ENCODE measurements at regions not wholly inside any gene's neighbourhood (a gene's known extent, or its start where the extent isn't known, plus 50 kb on each side); places are given as distances from the start of the nearest gene placed in this dataset.

GRCh38 chr5:31051316-31051715, 142.2 kb upstream of the CDH6 start:
- H3K27me3 ChIP-seq = no peaks in the 10 kb centered on the region
- no peaks in the 10 kb centered on the region for H3K9me3 ChIP-seq (ENCODE audit: low read depth)
- H3K4me1 ChIP-seq (ENCODE audit: low read depth) = no peaks in the 10 kb centered on the region
- no peak for DNase-seq (ENCODE audit: low read depth in 1 of 2, low spot score in 1 of 2)
- H3K27ac ChIP-seq = no peak overlapping the region
- H3K4me3 ChIP-seq = no peak overlapping the region
- TF ChIP-seq CTCF (IDR thresholded peaks at IDR 0.05; ENCODE audit: low read depth, low read length) = no peak
- no peaks in the 10 kb centered on the region for H3K36me3 ChIP-seq

GRCh38 chr5:31049936-31050704, 143.4 kb upstream of the CDH6 start:
- Histone ChIP-seq H3K4me3 (no peak overlapping the region), H3K27me3 (no peaks in the 10 kb centered on the region), H3K27ac (no peak overlapping the region), H3K9me3 (ENCODE audit: low read depth) (no peaks in the 10 kb centered on the region), H3K4me1 (ENCODE audit: low read depth) (no peaks in the 10 kb centered on the region), H3K36me3 (no peaks in the 10 kb centered on the region)
- no peak for DNase-seq (ENCODE audit: low read depth in 1 of 2, low spot score in 1 of 2)
- TF ChIP-seq CTCF (IDR thresholded peaks at IDR 0.05; ENCODE audit: low read depth, low read length) = no peak

GRCh38 chr5:31049461-31049860, 144.0 kb upstream of the CDH6 start:
- no peaks in the 10 kb centered on the region for H3K4me1 ChIP-seq (ENCODE audit: low read depth)
- H3K4me3 ChIP-seq = no peak overlapping the region
- H3K9me3 ChIP-seq (ENCODE audit: low read depth) = no peaks in the 10 kb centered on the region
- TF ChIP-seq CTCF (IDR thresholded peaks at IDR 0.05; ENCODE audit: low read depth, low read length) = no peak
- no peaks in the 10 kb centered on the region for H3K36me3 ChIP-seq
- no peak for DNase-seq (ENCODE audit: low read depth in 1 of 2, low spot score in 1 of 2)
- no peak overlapping the region for H3K27ac ChIP-seq
- H3K27me3 ChIP-seq = no peaks in the 10 kb centered on the region

- no peak for TF ChIP-seq CTCF (IDR thresholded peaks at IDR 0.05; ENCODE audit: low read depth, low read length)
- Histone ChIP-seq H3K4me1 (ENCODE audit: low read depth) (no peaks in the 10 kb centered on the region), H3K27ac (no peak overlapping the region), H3K9me3 (ENCODE audit: low read depth) (no peaks in the 10 kb centered on the region), H3K36me3 (no peaks in the 10 kb centered on the region), H3K4me3 (no peak overlapping the region), H3K27me3 (no peaks in the 10 kb centered on the region)
- DNase-seq (ENCODE audit: low read depth in 1 of 2, low spot score in 1 of 2) = peak in 1 of 2 donors; percentile 48
Measured at GRCh38 chr5:31048282-31049270, 144.9 kb upstream of the CDH6 start.

- Histone ChIP-seq H3K4me3 (no peak overlapping the region), H3K27ac (no peak overlapping the region), H3K36me3 (no peaks in the 10 kb centered on the region), H3K27me3 (no peaks in the 10 kb centered on the region), H3K9me3 (ENCODE audit: low read depth) (no peaks in the 10 kb centered on the region), H3K4me1 (ENCODE audit: low read depth) (no peaks in the 10 kb centered on the region)
- no peak for TF ChIP-seq CTCF (IDR thresholded peaks at IDR 0.05; ENCODE audit: low read depth, low read length)
- DNase-seq (ENCODE audit: low read depth in 1 of 2, low spot score in 1 of 2) = peak in 1 of 2 donors; percentile 63
Measured at GRCh38 chr5:31047621-31048020, 145.9 kb upstream of the CDH6 start.

All from cardiac muscle cell (in vitro differentiated cells and primary cell).